Breast epithelium (tissue), 4 donors: ENCODE measurements at regions not wholly inside any gene's neighbourhood (a gene's known extent, or its start where the extent isn't known, plus 50 kb on each side); places are given as distances from the start of the nearest gene placed in this dataset.

Experiments
- DNase-seq, 2 donors: peaks; one replicate each; pipeline ENCODE4 v3.0.0-alpha.2; 2019; ENCODE audit warnings: low spot score in 2 of 2
- H3K27ac ChIP-seq, 2 donors: fragments of 200-600 bp; sonication (generic) in 1 of 2; one replicate each; pipeline ENCODE4 v1.5.1; 2016 to 2019; ENCODE audit warnings: mild to moderate bottlenecking in 1 of 2
- H3K27me3 ChIP-seq, 2 donors: fragments of 200-600 bp; sonication (generic) in 1 of 2; one replicate each; pipeline versions ENCODE4 v1.5.1 to v1.6.0; 2017 to 2019; ENCODE audit warnings: control low read depth in 1 of 2, mild to moderate bottlenecking in 1 of 2
- H3K36me3 ChIP-seq: fragments of 200-600 bp; one replicate; pipeline ENCODE4 v1.5.1; 2019
- H3K4me1 ChIP-seq, 2 donors: fragments of 200-600 bp; sonication (generic); one replicate each; pipeline ENCODE4 v1.5.1; 2016 to 2019; ENCODE audit warnings: control low read depth in 1 of 2
- H3K4me3 ChIP-seq, 3 donors: fragments of 200-600 bp; sonication (generic); 1 replicate in 2 of 3; 2 replicates in 1 of 3; pipeline ENCODE4 v1.5.1; 2016 to 2019; ENCODE audit warnings: mild to moderate bottlenecking in 3 of 3, moderate library complexity in 2 of 3
- H3K9me3 ChIP-seq, 2 donors: fragments of 200-600 bp; sonication (generic) in 1 of 2; one replicate each; pipeline ENCODE4 v1.5.1; 2016 to 2019; ENCODE audit warnings: control low read depth in 1 of 2
- POLR2A ChIP-seq: fragments of 450-650 bp; IDR thresholded peaks from one replicate; pipeline ENCODE4 v1.6.1; 2016; ENCODE audit warnings: antibody characterized with exemption, mild to moderate bottlenecking, moderate library complexity
- POLR2AphosphoS5 ChIP-seq, 3 donors: sonication (generic); formaldehyde crosslinking; IDR thresholded peaks; one replicate each; pipeline ENCODE4 v1.6.1; 2017; ENCODE audit warnings: antibody characterized with exemption in 3 of 3
- intact Hi-C: fragments of 100-400 bp; cut with DNase I; formaldehyde crosslinking; loops from one replicate; pipeline ENCODE4 v1.15.1; 2023; ENCODE audit warnings: low total_unique reads
- TF ChIP-seq, protein P1 (sequence below), 3 donors: fragments of 450-650 bp; IDR thresholded peaks; one replicate each; pipeline ENCODE4 v1.5.1; 2016 to 2017; ENCODE audit warnings: antibody characterized with exemption in 3 of 3, mild to moderate bottlenecking in 3 of 3, moderate library complexity in 3 of 3

DNA sequence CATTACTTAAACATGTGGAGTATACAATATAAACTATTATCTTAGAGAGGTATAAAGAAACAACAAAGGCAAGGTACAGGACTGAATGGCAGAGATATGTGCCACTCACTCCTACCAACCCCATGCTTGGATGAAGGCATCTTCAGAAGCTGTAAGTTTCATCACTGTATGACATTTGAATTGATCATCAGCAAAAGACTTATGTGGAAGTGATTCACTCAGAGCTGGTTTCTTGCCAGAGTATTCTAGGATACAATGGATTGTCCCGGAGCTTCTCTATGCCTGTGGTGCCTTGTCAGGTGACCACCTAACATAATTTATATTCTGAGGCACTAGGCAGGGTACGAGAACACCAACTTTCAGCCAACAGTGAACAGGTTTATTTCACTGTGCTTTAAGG is 392.2 kb downstream of the PPP1R2C start:
- intact Hi-C loops, result no loop called here
- no peak for DNase-seq
- H3K27me3 ChIP-seq, result peaks cover 0 to 38% of the 10 kb centered on the region in 2 donors

GRCh38 chrX:42384956-42385355 is 393.0 kb downstream of the PPP1R2C start:
- no peaks in the 10 kb centered on the region for H3K36me3 ChIP-seq
- peaks cover 0 to 36% of the 10 kb centered on the region in 2 donors for H3K27me3 ChIP-seq
- no peaks in the 10 kb centered on the region for H3K9me3 ChIP-seq
- DNase-seq, result no peak
- no peaks in the 10 kb centered on the region for H3K4me1 ChIP-seq
- H3K27ac ChIP-seq, result no peak overlapping the region
- intact Hi-C loops, result no loop called here
- TF ChIP-seq, protein P1, sequence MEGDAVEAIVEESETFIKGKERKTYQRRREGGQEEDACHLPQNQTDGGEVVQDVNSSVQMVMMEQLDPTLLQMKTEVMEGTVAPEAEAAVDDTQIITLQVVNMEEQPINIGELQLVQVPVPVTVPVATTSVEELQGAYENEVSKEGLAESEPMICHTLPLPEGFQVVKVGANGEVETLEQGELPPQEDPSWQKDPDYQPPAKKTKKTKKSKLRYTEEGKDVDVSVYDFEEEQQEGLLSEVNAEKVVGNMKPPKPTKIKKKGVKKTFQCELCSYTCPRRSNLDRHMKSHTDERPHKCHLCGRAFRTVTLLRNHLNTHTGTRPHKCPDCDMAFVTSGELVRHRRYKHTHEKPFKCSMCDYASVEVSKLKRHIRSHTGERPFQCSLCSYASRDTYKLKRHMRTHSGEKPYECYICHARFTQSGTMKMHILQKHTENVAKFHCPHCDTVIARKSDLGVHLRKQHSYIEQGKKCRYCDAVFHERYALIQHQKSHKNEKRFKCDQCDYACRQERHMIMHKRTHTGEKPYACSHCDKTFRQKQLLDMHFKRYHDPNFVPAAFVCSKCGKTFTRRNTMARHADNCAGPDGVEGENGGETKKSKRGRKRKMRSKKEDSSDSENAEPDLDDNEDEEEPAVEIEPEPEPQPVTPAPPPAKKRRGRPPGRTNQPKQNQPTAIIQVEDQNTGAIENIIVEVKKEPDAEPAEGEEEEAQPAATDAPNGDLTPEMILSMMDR (IDR thresholded peaks at IDR 0.05), result no peak
- TF ChIP-seq POLR2A, result no peak
- no peak for TF ChIP-seq POLR2AphosphoS5 (IDR thresholded peaks at IDR 0.05)
- H3K4me3 ChIP-seq, result no peak overlapping the region

More for the DNA sequence above, 392.2 kb downstream of the PPP1R2C start:
- Histone ChIP-seq H3K4me3 (no peak overlapping the region), H3K4me1 (no peaks in the 10 kb centered on the region), H3K36me3 (no peaks in the 10 kb centered on the region), H3K9me3 (no peaks in the 10 kb centered on the region), H3K27ac (no peak overlapping the region)
- TF ChIP-seq POLR2AphosphoS5 (IDR thresholded peaks at IDR 0.05), result no peak
- TF ChIP-seq, protein P1 (IDR thresholded peaks at IDR 0.05), result no peak
- no peak for TF ChIP-seq POLR2A

GRCh38 chrX:42378857-42379256 is 399.1 kb downstream of the PPP1R2C start:
- TF ChIP-seq POLR2AphosphoS5 (IDR thresholded peaks at IDR 0.05) (no peak), POLR2A (no peak)
- TF ChIP-seq, protein P1 (IDR thresholded peaks at IDR 0.05), result no peak
- Histone ChIP-seq H3K27me3 (peaks cover 0 to 34% of the 10 kb centered on the region in 2 donors), H3K27ac (no peak overlapping the region), H3K4me1 (no peaks in the 10 kb centered on the region), H3K9me3 (no peaks in the 10 kb centered on the region), H3K36me3 (no peaks in the 10 kb centered on the region), H3K4me3 (no peak overlapping the region)
- no peak for DNase-seq
- intact Hi-C loops, result no loop called here

DNA sequence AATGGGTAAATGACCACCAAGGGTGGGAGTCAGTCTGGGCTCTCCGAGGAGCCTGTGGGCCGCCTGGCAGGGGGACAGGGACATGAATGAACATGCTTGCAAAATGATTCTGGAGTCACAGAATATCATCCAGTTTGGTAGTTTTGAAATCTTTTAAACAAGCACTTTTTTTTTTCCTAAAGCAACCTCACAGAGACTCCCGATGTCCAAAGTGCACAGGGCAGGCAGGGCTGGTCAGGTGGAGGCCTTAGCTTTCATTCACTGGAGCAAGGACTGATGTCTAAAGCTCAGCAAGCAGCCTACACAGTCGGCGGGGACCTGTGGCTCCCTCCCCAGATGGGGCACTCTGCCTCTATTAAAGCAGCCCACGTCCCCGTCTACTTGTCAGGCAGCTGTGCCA is 402.9 kb downstream of the PPP1R2C start:
- TF ChIP-seq POLR2AphosphoS5 (IDR thresholded peaks at IDR 0.05) (no peak), POLR2A (no peak)
- TF ChIP-seq, protein P1 (IDR thresholded peaks at IDR 0.05), result no peak
- Histone ChIP-seq H3K4me3 (no peak overlapping the region), H3K36me3 (no peaks in the 10 kb centered on the region), H3K27ac (no peak overlapping the region), H3K27me3 (peaks cover 0 to 32% of the 10 kb centered on the region in 2 donors), H3K9me3 (no peaks in the 10 kb centered on the region), H3K4me1 (no peaks in the 10 kb centered on the region)
- intact Hi-C loops, result no loop called here
- no peak for DNase-seq

- intact Hi-C loops, result no loop called here
Measured at GRCh38 chrX:42366181-42366580, 411.8 kb downstream of the PPP1R2C start.

More at GRCh38 chrX:42366181-42366580, 411.8 kb downstream of the PPP1R2C start:
- Histone ChIP-seq H3K36me3 (no peaks in the 10 kb centered on the region), H3K4me1 (no peaks in the 10 kb centered on the region), H3K27ac (no peak overlapping the region), H3K9me3 (no peaks in the 10 kb centered on the region), H3K27me3 (peaks cover 0 to 10% of the 10 kb centered on the region in 2 donors), H3K4me3 (no peak overlapping the region)
- no peak for DNase-seq
- TF ChIP-seq, protein P1 (IDR thresholded peaks at IDR 0.05), result no peak
- TF ChIP-seq POLR2A (no peak), POLR2AphosphoS5 (IDR thresholded peaks at IDR 0.05) (no peak)
